NT2/D1 (cell line): ENCODE measurements at regions not wholly inside any gene's neighbourhood (a gene's known extent, or its start where the extent isn't known, plus 50 kb on each side); places are given as distances from the start of the nearest gene placed in this dataset.

Experiments used
- DNase-seq: peaks from one replicate; pipeline ENCODE4 v3.0.0-alpha.2; 2011; ENCODE audit warnings: low read depth, low spot score
- H3K27me3 ChIP-seq: 2 replicates; pipeline ENCODE4 v1.6.0; 2011; ENCODE audit warnings: mild to moderate bottlenecking; ENCODE audit not compliant: insufficient read length, insufficient read depth
- H3K36me3 ChIP-seq: 2 replicates; pipeline ENCODE4 v1.6.1; 2011; ENCODE audit warnings: mild to moderate bottlenecking, low read length, mixed read lengths; ENCODE audit not compliant: insufficient read depth, insufficient read length
- H3K4me1 ChIP-seq: 2 replicates; pipeline ENCODE4 v1.5.1; 2011; ENCODE audit not compliant: insufficient read depth, insufficient read length
- H3K4me3 ChIP-seq: 2 replicates; pipeline ENCODE4 v1.5.1; 2011; ENCODE audit warnings: low read depth; ENCODE audit not compliant: insufficient read length
- H3K9ac ChIP-seq: 2 replicates; pipeline ENCODE4 v1.6.0; 2011; ENCODE audit warnings: low read depth; ENCODE audit not compliant: insufficient read length
- H3K9me3 ChIP-seq: 2 replicates; pipeline ENCODE4 v1.5.1; 2011; ENCODE audit warnings: mild to moderate bottlenecking, low read length; ENCODE audit not compliant: insufficient read depth
- SUZ12 ChIP-seq: IDR thresholded peaks from 2 replicates; pipeline ENCODE4 v1.6.1; 2011; ENCODE audit not compliant: insufficient read length, insufficient read depth; ENCODE audit errors: extremely low read depth
- YY1 ChIP-seq: IDR thresholded peaks from 2 replicates; pipeline ENCODE4 v1.6.1; 2011; ENCODE audit not compliant: insufficient read length, insufficient read depth
- ZNF274 ChIP-seq: IDR thresholded peaks from 2 replicates; pipeline ENCODE4 v1.6.1; 2011; ENCODE audit warnings: mild to moderate bottlenecking, low read depth, low read length

DNA sequence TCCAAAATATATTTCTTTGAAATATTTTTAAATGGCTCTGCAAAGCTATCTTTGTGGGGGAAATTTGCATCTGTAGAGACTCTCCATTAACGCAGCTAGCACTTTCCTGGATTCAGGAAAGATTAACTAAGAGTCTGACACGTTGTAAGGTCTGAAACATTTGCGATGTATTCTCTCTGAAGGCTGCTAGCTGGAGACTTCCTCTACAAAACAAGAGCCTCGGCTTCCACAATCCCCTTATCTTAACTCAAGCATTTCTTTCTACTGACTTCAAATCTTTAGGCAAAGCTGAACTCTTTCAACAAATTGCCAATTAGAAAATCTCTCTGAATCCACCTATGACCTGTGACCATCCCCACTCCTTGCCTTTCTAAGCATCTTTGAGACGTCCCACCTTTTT lies 250.5 kb downstream of the KLF13 start:
- no peak for TF ChIP-seq SUZ12
- TF ChIP-seq ZNF274 = no peak
- TF ChIP-seq YY1 = no peak
- Histone ChIP-seq H3K4me1 (no peaks in the 10 kb centered on the region), H3K27me3 (no peaks in the 10 kb centered on the region), H3K4me3 (no peak overlapping the region), H3K36me3 (no peaks in the 10 kb centered on the region), H3K9ac (no peak overlapping the region), H3K9me3 (peaks cover 5% of the 10 kb centered on the region; the same call in 1 of the 2 replicates)
- no peak for DNase-seq

DNA sequence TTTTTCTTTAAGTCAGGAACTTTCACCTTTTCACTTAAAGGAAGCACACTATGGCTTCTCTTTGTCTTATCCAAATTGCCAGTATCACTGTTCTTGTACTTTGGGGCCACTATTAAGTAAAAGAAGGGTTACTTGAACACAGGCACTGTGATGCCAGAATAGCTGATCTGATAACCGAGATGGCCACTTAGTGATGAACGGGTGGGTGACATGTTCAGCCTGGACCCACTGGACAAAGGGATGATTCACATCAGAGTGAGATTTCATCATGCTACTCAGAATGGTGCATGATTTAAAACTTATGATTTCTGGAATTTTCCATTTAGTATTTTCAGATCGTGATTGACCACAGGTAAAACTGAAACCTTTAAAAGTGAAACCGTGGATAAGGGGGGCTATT lies 252.6 kb downstream of the KLF13 start:
- no peak for TF ChIP-seq ZNF274
- no peak for TF ChIP-seq YY1
- TF ChIP-seq SUZ12 = no peak
- Histone ChIP-seq H3K9ac (no peak overlapping the region), H3K27me3 (no peaks in the 10 kb centered on the region)

DNA sequence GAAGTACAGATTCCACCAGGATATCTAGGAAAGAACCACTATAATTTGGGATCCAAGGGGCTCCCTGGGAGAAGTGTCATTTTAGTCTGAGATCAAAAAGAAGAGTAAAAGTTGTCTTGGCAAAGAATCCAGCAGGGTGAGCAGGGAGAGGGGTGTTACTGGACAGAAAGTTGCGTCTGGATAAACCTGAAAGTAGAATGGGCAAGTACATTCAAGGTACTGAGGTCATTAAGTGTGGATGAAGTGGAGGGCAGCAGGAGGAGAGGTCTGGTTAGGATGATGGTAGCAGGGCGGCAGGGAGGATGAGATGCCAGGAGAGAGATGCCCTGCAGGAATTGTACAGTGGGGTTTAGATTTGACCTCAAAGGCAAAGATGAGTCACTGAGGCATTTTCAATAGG lies 253.3 kb downstream of the KLF13 start:
- H3K9me3 ChIP-seq = peaks cover 5% of the 10 kb centered on the region; the same call in 1 of the 2 replicates
- DNase-seq = no peak

More for the DNA sequence above, 252.6 kb downstream of the KLF13 start:
- Histone ChIP-seq H3K9me3 (peaks cover 5% of the 10 kb centered on the region; the same call in 1 of the 2 replicates), H3K4me3 (no peak overlapping the region), H3K4me1 (no peaks in the 10 kb centered on the region), H3K36me3 (no peaks in the 10 kb centered on the region)
- DNase-seq = no peak

DNA sequence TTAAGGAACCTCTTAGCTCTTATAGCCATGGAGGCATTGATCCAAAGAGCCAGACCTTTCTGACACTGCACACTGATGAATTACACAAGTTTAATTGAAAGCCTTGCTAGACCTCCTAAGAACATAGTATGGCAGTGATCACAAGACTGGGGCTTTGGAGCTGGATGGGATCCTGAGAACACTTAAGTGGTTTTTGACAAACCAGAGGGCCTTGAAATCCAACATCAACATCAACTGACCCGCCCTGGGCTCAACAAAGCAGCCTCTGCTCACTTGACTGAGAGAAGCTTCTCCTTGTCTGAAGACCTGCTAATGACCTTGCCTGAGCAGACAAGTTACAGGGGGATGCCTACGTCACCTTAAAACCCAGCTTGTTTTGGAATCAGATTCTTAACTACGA lies 257.6 kb downstream of the KLF13 start:
- TF ChIP-seq ZNF274 (no peak), SUZ12 (no peak), YY1 (no peak)
- Histone ChIP-seq H3K4me3 (no peak overlapping the region), H3K9me3 (peaks cover 5% of the 10 kb centered on the region; the same call in 1 of the 2 replicates), H3K27me3 (no peaks in the 10 kb centered on the region), H3K9ac (no peak overlapping the region), H3K4me1 (no peaks in the 10 kb centered on the region), H3K36me3 (no peaks in the 10 kb centered on the region)
- DNase-seq = no peak

More for the DNA sequence above, 253.3 kb downstream of the KLF13 start:
- Histone ChIP-seq H3K4me1 (no peaks in the 10 kb centered on the region), H3K27me3 (no peaks in the 10 kb centered on the region), H3K9ac (no peak overlapping the region), H3K36me3 (no peaks in the 10 kb centered on the region), H3K4me3 (no peak overlapping the region)
- no peak for TF ChIP-seq SUZ12
- TF ChIP-seq ZNF274 = no peak
- no peak for TF ChIP-seq YY1

DNA sequence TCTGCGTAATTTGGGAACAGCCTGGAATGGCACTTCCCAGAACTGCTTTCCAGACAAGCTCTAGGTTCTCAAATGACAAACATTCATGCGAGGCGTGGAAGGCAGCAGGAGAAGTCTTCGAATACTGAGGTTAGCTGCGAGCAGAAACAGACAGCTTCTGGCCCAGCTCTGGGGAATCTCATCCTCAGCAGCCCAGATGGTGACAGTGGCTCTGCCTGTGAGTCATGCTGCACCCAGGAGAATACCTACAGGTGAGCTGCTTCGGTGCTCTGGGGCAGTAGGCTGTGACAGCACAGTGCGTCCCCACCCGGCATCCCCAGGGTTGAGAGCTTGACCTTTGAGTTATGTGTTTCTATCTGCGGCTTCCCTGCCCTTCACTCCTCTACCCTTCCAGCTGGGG lies 258.6 kb downstream of the KLF13 start:
- H3K4me1 ChIP-seq = no peaks in the 10 kb centered on the region
- peaks cover 5% of the 10 kb centered on the region; the same call in 1 of the 2 replicates for H3K9me3 ChIP-seq
- TF ChIP-seq YY1 = no peak
- TF ChIP-seq ZNF274 = no peak
- TF ChIP-seq SUZ12 = no peak
- H3K9ac ChIP-seq = no peak overlapping the region
- H3K36me3 ChIP-seq = no peaks in the 10 kb centered on the region
- no peak for DNase-seq
- H3K4me3 ChIP-seq = no peak overlapping the region
- H3K27me3 ChIP-seq = no peaks in the 10 kb centered on the region

DNA sequence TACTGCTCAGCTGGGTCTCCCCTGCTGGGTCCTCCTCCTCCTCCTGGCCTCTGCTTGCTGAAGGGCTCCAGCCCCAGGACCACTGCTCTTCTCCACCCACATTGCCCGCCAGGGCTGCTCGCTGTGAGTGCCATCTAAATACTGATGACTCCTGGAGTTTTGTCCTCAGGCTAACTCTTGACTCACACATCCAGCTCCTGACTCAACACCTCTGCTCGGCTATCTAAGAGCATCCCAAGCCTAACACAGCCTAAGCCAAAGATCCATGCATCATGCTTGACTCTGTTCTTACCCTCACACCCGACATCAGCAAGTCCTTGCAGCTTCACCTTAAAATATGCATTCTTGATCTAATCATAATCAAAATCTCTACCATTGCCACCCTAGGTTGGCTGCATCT lies 260.2 kb downstream of the KLF13 start:
- no peak for TF ChIP-seq ZNF274
- TF ChIP-seq SUZ12 = no peak
- Histone ChIP-seq H3K4me3 (no peak overlapping the region), H3K36me3 (no peaks in the 10 kb centered on the region), H3K27me3 (no peaks in the 10 kb centered on the region), H3K9me3 (peaks cover under 1% of the 10 kb centered on the region; the same call in 1 of the 2 replicates), H3K9ac (no peak overlapping the region), H3K4me1 (no peaks in the 10 kb centered on the region)
- no peak for DNase-seq

DNA sequence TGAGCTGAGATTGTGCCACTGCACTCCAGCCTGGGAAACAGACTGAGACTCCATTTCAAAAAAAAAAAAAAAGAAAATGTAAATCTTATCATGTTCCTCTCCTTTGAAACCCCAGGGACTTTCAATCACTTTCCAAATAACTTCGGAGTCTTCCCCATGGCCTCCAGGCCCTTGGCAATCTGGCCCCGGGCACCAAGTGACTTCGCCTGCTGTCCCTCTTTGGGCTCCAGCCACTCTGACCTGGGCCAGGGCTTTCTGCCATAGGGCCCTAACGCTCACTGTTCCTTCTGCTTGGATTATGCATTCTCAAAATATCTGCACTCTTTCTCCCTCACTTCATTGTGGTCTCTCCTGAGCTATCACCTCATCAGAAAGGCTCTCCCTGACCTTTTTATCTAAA lies 260.9 kb downstream of the KLF13 start:
- no peak for DNase-seq
- no peak overlapping the region for H3K4me3 ChIP-seq
- no peak for TF ChIP-seq ZNF274
- no peak for TF ChIP-seq SUZ12
- TF ChIP-seq YY1 = no peak

More for the DNA sequence above, 260.9 kb downstream of the KLF13 start:
- Histone ChIP-seq H3K9me3 (no peaks in the 10 kb centered on the region), H3K4me1 (no peaks in the 10 kb centered on the region), H3K36me3 (no peaks in the 10 kb centered on the region), H3K9ac (no peak overlapping the region), H3K27me3 (no peaks in the 10 kb centered on the region)
